IMR-90 (cell line): ENCODE measurements at regions not wholly inside any gene's neighbourhood (a gene's known extent, or its start where the extent isn't known, plus 50 kb on each side); places are given as distances from the start of the nearest gene placed in this dataset.

Experiments used
- ATAC-seq: fragments of 200-7000 bp; cut with Tn5 transposase; 2 replicates; pipeline ENCODE4 v1.9.1; 2020; ENCODE audit warnings: low read depth, mild to moderate bottlenecking, moderate library complexity
- BruUV-seq: library from RNA; stranded (reverse); fragments of 400-500 nt; replicated peaks from 2 replicates; lab custom pipeline; 2021; lab: Mats Ljungman, UMichigan
- CTCF ChIA-PET: fragments of 300-600 bp; formaldehyde crosslinking; extraction: SDS; loops from one replicate; lab custom pipeline; 2021; ENCODE audit warnings: antibody characterized with exemption; lab: Yijun Ruan, JAX
- POLR2A ChIA-PET: fragments of 300-600 bp; sonication (Branson Sonifier 250); formaldehyde crosslinking; loops from one replicate; lab custom pipeline; 2022; ENCODE audit warnings: antibody characterized with exemption; ENCODE audit not compliant: unreplicated experiment; lab: Charles Lee
- DNase-seq: peaks from one replicate; pipeline ENCODE4 v3.0.0; 2013
- H2AFZ ChIP-seq: replicated peaks from 2 replicates; pipeline ENCODE3; 2013; ENCODE audit warnings: low read length, mild to moderate bottlenecking; ENCODE audit not compliant: poor library complexity
- H2AK5ac ChIP-seq: 2 replicates; pipeline ENCODE4 v1.6.1; 2013; ENCODE audit warnings: low read depth, low read length, inconsistent platforms
- H2AK9ac ChIP-seq: replicated peaks from 2 replicates; pipeline ENCODE3; 2013; ENCODE audit warnings: mild to moderate bottlenecking, low read depth, low read length, moderate library complexity; ENCODE audit not compliant: poor library complexity
- H2BK120ac ChIP-seq: 2 replicates; pipeline ENCODE4 v1.6.1; 2013; ENCODE audit warnings: low read depth, low read length, inconsistent platforms
- H2BK15ac ChIP-seq: 3 replicates; pipeline ENCODE4 v1.6.1; 2013; ENCODE audit warnings: low read depth, low read length, inconsistent platforms
- H2BK20ac ChIP-seq: 2 replicates; pipeline ENCODE4 v1.6.1; 2013; ENCODE audit warnings: low read depth, mild to moderate bottlenecking, inconsistent platforms, low read length, moderate library complexity
- H2BK5ac ChIP-seq: 2 replicates; pipeline ENCODE4 v1.6.1; 2013; ENCODE audit warnings: mild to moderate bottlenecking, low read depth, low read length, inconsistent platforms; ENCODE audit not compliant: poor library complexity, severe bottlenecking
- H3K14ac ChIP-seq: replicated peaks from 2 replicates; pipeline ENCODE4 v1.6.1; 2013; ENCODE audit warnings: low read depth, low read length, inconsistent platforms
- H3K18ac ChIP-seq: 2 replicates; pipeline ENCODE4 v1.6.1; 2013; ENCODE audit warnings: low read depth, low read length, control low read depth
- H3K23ac ChIP-seq: 2 replicates; pipeline ENCODE4 v1.6.1; 2013; ENCODE audit warnings: low read depth, low read length, inconsistent platforms
- H3K27ac ChIP-seq: 2 replicates; pipeline ENCODE4 v1.5.1; 2013; ENCODE audit warnings: mild to moderate bottlenecking, control low read depth, low read length; ENCODE audit not compliant: insufficient read depth
- H3K27me3 ChIP-seq: 2 replicates; pipeline ENCODE4 v1.6.1; 2013; ENCODE audit warnings: low read length; ENCODE audit not compliant: control insufficient read depth, insufficient read depth
- H3K36me3 ChIP-seq: 2 replicates; pipeline ENCODE4 v1.6.1; 2013; ENCODE audit warnings: low read length, mixed read lengths; ENCODE audit not compliant: control insufficient read depth, insufficient read depth
- H3K4ac ChIP-seq: 2 replicates; pipeline ENCODE4 v1.6.1; 2013; ENCODE audit warnings: low read depth, low read length, inconsistent platforms
- H3K4me1 ChIP-seq: 2 replicates; pipeline ENCODE4 v1.6.1; 2013; ENCODE audit warnings: low read length, mixed read lengths; ENCODE audit not compliant: control insufficient read depth, insufficient read depth
- H3K4me2 ChIP-seq: 2 replicates; pipeline ENCODE4 v1.6.1; 2013; ENCODE audit warnings: low read depth, mild to moderate bottlenecking, control low read depth, low read length, moderate library complexity
- H3K4me3 ChIP-seq: 2 replicates; pipeline ENCODE4 v1.5.1; 2013; ENCODE audit warnings: low read depth, mild to moderate bottlenecking, control low read depth, low read length, moderate library complexity; ENCODE audit not compliant: insufficient read depth
- H3K56ac ChIP-seq: 2 replicates; pipeline ENCODE4 v1.6.1; 2013; ENCODE audit warnings: low read length, inconsistent platforms; ENCODE audit not compliant: insufficient read depth; ENCODE audit errors: extremely low read depth
- H3K79me1 ChIP-seq, 2 experiments: 2 replicates each; pipeline ENCODE4 v1.6.1; 2013; ENCODE audit warnings: low read length in 2 of 2, inconsistent platforms in 1 of 2, low read depth in 1 of 2
- H3K9ac ChIP-seq: 2 replicates; pipeline ENCODE4 v1.6.1; 2013; ENCODE audit warnings: low read depth, low read length, control low read depth
- H3K9me1 ChIP-seq: 2 replicates; pipeline ENCODE4 v1.6.1; 2013; ENCODE audit warnings: low read length, inconsistent platforms; ENCODE audit not compliant: insufficient read depth
- H3K9me3 ChIP-seq: 2 replicates; pipeline ENCODE4 v1.6.1; 2013; ENCODE audit warnings: low read length; ENCODE audit not compliant: control insufficient read depth, insufficient read depth
- H4K20me1 ChIP-seq: 2 replicates; pipeline ENCODE4 v1.6.1; 2013; ENCODE audit warnings: low read length, inconsistent platforms; ENCODE audit not compliant: insufficient read depth
- H4K5ac ChIP-seq: 2 replicates; pipeline ENCODE4 v1.6.1; 2013; ENCODE audit warnings: mild to moderate bottlenecking, low read depth, low read length, control low read depth
- H4K8ac ChIP-seq, 2 experiments: 2 replicates each; pipeline ENCODE4 v1.6.1; 2013; ENCODE audit warnings: low read depth in 2 of 2, low read length in 2 of 2, control low read depth in 1 of 2, inconsistent platforms in 1 of 2
- H4K91ac ChIP-seq: 2 replicates; pipeline ENCODE4 v1.6.1; 2013; ENCODE audit warnings: low read depth, low read length, inconsistent platforms; ENCODE audit not compliant: insufficient read depth
- BHLHE40 ChIP-seq: fragments of 150-350 bp; IDR thresholded peaks from 2 replicates; pipeline ENCODE4 v1.6.1; 2016; ENCODE audit warnings: mild to moderate bottlenecking, low read depth, low read length
- CEBPB ChIP-seq: IDR thresholded peaks from 2 replicates; pipeline ENCODE4 v1.6.1; 2012; ENCODE audit warnings: low read depth, low read length, improper control_type of control experiment
- CHD1 ChIP-seq: IDR thresholded peaks from 2 replicates; pipeline ENCODE4 v1.6.1; 2012; ENCODE audit warnings: low read depth, low read length, improper control_type of control experiment
- CTCF ChIP-seq: conservative IDR thresholded peaks from 2 replicates; pipeline ENCODE4 v1.5.1; 2012; ENCODE audit warnings: mild to moderate bottlenecking, low read depth, low read length, improper control_type of control experiment
- ELK1 ChIP-seq: fragments of 150-350 bp; IDR thresholded peaks from 2 replicates; pipeline ENCODE4 v1.6.1; 2016; ENCODE audit warnings: low read depth, mild to moderate bottlenecking, low read length, moderate library complexity, borderline replicate concordance
- FOS ChIP-seq: fragments of 150-350 bp; IDR thresholded peaks from 2 replicates; pipeline ENCODE4 v1.6.1; 2016; ENCODE audit warnings: low read depth, low read length
- MAFK ChIP-seq: IDR thresholded peaks from 2 replicates; pipeline ENCODE4 v1.6.1; 2012; ENCODE audit warnings: low read depth, low read length, improper control_type of control experiment
- MAZ ChIP-seq: IDR thresholded peaks from 2 replicates; pipeline ENCODE4 v1.6.1; 2012; ENCODE audit warnings: low read depth, mild to moderate bottlenecking, low read length, improper control_type of control experiment, moderate library complexity, borderline replicate concordance
- MXI1 ChIP-seq: IDR thresholded peaks from 2 replicates; pipeline ENCODE4 v1.6.1; 2012; ENCODE audit warnings: low read depth, mild to moderate bottlenecking, low read length, moderate library complexity, borderline replicate concordance
- NFE2L2 ChIP-seq: fragments of 150-350 bp; IDR thresholded peaks from 2 replicates; pipeline ENCODE4 v1.6.1; 2016; ENCODE audit warnings: low read depth, mild to moderate bottlenecking, low read length
- POLR2A ChIP-seq: IDR thresholded peaks from 2 replicates; pipeline ENCODE4 v1.6.1; 2012; ENCODE audit warnings: mild to moderate bottlenecking, low read depth, low read length
- RAD21 ChIP-seq: IDR thresholded peaks from 2 replicates; pipeline ENCODE4 v1.6.1; 2012; ENCODE audit warnings: low read length, improper control_type of control experiment
- RCOR1 ChIP-seq: IDR thresholded peaks from 2 replicates; pipeline ENCODE4 v1.6.1; 2012; ENCODE audit warnings: mild to moderate bottlenecking, low read length, improper control_type of control experiment; ENCODE audit not compliant: insufficient replicate concordance
- RFX5 ChIP-seq: IDR thresholded peaks from 2 replicates; pipeline ENCODE4 v1.8.0; 2012; ENCODE audit warnings: low read depth, mild to moderate bottlenecking, low read length, moderate library complexity
- SMC3 ChIP-seq: fragments of 150-350 bp; IDR thresholded peaks from 2 replicates; pipeline ENCODE4 v1.6.1; 2016; ENCODE audit warnings: low read depth, mild to moderate bottlenecking, antibody characterized with exemption, low read length, moderate library complexity
- USF2 ChIP-seq: fragments of 150-350 bp; IDR thresholded peaks from 2 replicates; pipeline ENCODE4 v1.6.1; 2017; ENCODE audit warnings: mild to moderate bottlenecking, antibody characterized with exemption, low read length, low read depth
- WGBS, 2 experiments: methylation state at CpG; one replicate each; pipeline versions ENCODE4 v1.1.5 to v1.1.7; 2013; ENCODE audit warnings: missing lambda C conversion rate in 2 of 2; ENCODE audit not compliant: insufficient read length in 1 of 2; ENCODE audit errors: extremely low coverage in 2 of 2; 5-methylcytosine and 5-hydroxymethylcytosine counted together
- dilution Hi-C: fragments of 300-500 bp; cut with HindIII; formaldehyde crosslinking; loops from one replicate; pipeline ENCODE4 v1.14.3; 2018; ENCODE audit warnings: low sequenced_read_pairs; ENCODE audit not compliant: unreplicated experiment
- in situ Hi-C: fragments of 300-500 bp; cut with MboI; formaldehyde crosslinking; loops from 3 replicates; pipeline ENCODE4 v1.14.3; 2019; ENCODE audit warnings: low sequenced_read_pairs, inconsistent platforms, mixed read lengths
- intact Hi-C: fragments of 100-400 bp; cut with micrococcal nuclease; formaldehyde crosslinking; loops from 2 replicates; pipeline ENCODE4 v1.10.0; 2022

GRCh38 chr2:423479-423878 is 135.6 kb upstream of the ALKAL2 start:
- no peak overlapping the region for H3K4me3 ChIP-seq
- H3K4ac ChIP-seq, result no peak overlapping the region
- no TSS peak for BruUV-seq
- H2BK20ac ChIP-seq, result no peak overlapping the region
- no peak overlapping the region for H2BK15ac ChIP-seq
- no peak overlapping the region for H4K5ac ChIP-seq
- H3K4me2 ChIP-seq, result no peak overlapping the region
- no peaks in the 10 kb centered on the region for H3K9me1 ChIP-seq
- H3K9me3 ChIP-seq, result peaks cover 41% of the 10 kb centered on the region
- H4K20me1 ChIP-seq, result no peaks in the 10 kb centered on the region
- no peaks in the 10 kb centered on the region for H3K79me1 ChIP-seq
- no peak overlapping the region for H3K14ac ChIP-seq
- no peak overlapping the region for H3K18ac ChIP-seq
- H2BK5ac ChIP-seq, result no peak overlapping the region
- 36% methylated on average over 5 of the region's 10 CpGs; no CpG with 5 or more reads in 1 of the 2 experiments for WGBS, 2 experiments
- no peak overlapping the region for H4K91ac ChIP-seq
- H3K36me3 ChIP-seq, result no peaks in the 10 kb centered on the region
- TF ChIP-seq CEBPB (no peak), USF2 (no peak), ELK1 (no peak), CHD1 (no peak), POLR2A (no peak), RAD21 (no peak), RFX5 (no peak), SMC3 (no peak), NFE2L2 (no peak), CTCF (no peak), BHLHE40 (no peak), MAZ (no peak), RCOR1 (no peak), MXI1 (no peak), MAFK (no peak), FOS (no peak)
- no peak overlapping the region for H2AFZ ChIP-seq
- no peak overlapping the region for H3K23ac ChIP-seq
- ChIA-PET CTCF (no interaction called here), POLR2A (no interaction called here)
- H2BK120ac ChIP-seq, result no peak overlapping the region
- in situ Hi-C loops, result no loop called here
- H3K27ac ChIP-seq, result no peak overlapping the region
- DNase-seq, result no peak
- no peak overlapping the region for H2AK9ac ChIP-seq
- no peaks in the 10 kb centered on the region for H3K27me3 ChIP-seq
- H3K9ac ChIP-seq, result no peak overlapping the region
- no peaks in the 10 kb centered on the region for H3K4me1 ChIP-seq
- no peak for ATAC-seq
- intact Hi-C loops, result no loop called here
- H4K8ac ChIP-seq, result no peak overlapping the region
- dilution Hi-C loops, result no loop called here
- H2AK5ac ChIP-seq, result no peak overlapping the region
- H3K56ac ChIP-seq, result no peak overlapping the region
